NCI-H1694 treated with DMSO at 0.1 percent for 48 hours (cell line): ENCODE measurements at regions not wholly inside any gene's neighbourhood (a gene's known extent, or its start where the extent isn't known, plus 50 kb on each side); places are given as distances from the start of the nearest gene placed in this dataset.
"Not testable (repeated sequence)": the region's sequence is repeated elsewhere in the genome, so short reads cannot be mapped to it uniquely, and the experiment has no call there.

ENCODE experiments used
- DNase-seq: peaks from one replicate; lab custom pipeline; 2025; lab: John Stamatoyannopoulos, UW

DNA sequence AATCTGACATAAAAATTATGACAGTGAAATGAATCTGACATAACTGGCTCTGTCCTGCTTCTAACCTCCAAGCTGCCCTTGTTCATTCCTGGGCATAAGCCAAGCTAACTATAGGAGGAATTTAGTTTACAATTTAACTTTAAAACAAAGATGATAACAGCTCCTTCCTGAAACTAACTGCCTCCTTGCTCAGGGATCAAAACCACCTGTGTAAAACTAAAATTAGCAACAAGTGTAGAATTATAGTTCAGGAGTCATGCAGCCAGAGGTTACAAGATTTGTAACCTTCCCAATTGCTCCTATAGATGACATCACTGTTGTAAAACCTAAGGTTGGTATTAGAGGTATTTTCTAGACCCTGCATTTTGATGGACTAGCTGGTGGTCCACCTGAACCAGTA, 256.4 kb upstream of the POM121L12 start:
- DNase-seq, result no peak

DNA sequence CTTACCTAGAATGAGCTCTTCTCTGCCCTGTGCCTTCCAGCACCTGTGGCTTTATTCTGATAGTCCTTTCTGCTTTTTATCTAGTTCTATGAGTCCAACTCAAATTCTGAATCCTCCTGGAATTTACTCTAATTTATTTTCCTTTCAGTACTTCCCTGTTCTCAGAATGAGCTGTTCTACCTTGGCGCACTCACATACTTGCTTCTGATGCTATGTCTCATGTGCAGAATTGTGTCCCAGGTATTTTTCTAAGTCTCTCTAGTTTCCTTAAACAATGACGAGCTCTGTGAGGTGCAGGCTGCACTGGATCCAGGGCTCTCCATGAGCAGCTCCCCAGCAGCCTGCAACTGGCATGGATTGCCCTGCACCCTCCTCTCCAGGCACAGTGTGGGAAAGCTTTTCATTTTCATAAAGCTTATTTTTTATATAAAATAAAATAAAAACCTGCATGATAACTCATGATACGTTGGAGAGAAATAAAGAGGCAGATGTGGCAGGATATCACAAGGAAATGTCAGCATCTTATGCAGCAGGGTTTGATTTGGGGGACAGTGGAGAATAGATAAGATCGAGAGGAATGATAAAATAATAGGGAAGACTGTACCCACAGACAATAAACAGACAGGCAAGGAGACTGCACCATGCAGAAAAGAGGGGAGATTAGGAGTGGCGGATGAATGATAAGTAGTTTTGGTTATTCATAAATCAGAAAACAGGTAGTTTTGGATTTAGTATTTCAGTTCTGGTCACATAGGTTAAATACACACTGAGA, 258.2 kb upstream of the POM121L12 start:
- no peak for DNase-seq

DNA sequence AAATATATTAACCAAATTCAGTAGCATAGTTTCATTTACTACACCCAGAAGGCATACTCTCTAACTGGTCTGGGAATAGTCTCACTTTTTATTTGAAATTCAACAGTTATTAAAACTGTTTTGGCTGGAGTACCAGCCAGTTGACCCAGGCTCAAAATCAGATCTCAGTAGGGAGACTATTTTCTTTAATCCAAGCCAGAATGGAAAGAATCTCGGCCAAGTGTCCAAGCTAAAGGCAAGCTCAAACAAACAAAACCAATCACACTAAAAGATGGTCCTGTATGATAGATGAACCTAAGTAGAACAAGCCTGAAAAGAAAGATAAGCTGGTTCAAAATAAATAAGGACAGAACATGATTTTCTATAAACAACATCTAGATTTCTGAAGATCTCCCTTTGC, 259.6 kb upstream of the POM121L12 start:
- no peak for DNase-seq

DNA sequence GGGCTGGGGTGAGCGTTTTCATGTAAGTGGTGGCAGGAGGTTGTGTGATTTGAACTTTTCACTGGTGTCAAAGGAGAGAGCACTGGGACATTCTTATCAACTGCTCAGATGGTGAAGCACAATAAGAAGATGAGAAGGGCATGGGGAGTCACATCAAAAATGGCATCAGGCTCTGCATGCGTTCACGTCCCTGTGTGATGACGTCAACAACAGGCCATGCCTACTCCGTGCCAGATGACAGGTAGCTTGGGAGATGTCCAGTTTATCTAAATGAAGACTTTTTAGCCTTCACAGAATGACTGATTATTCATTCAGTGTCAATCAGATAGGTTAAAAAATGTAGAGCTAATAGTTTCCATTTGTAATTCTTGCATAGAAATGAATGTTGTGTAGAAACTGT, 264.3 kb upstream of the POM121L12 start:
- DNase-seq, result no peak

DNA sequence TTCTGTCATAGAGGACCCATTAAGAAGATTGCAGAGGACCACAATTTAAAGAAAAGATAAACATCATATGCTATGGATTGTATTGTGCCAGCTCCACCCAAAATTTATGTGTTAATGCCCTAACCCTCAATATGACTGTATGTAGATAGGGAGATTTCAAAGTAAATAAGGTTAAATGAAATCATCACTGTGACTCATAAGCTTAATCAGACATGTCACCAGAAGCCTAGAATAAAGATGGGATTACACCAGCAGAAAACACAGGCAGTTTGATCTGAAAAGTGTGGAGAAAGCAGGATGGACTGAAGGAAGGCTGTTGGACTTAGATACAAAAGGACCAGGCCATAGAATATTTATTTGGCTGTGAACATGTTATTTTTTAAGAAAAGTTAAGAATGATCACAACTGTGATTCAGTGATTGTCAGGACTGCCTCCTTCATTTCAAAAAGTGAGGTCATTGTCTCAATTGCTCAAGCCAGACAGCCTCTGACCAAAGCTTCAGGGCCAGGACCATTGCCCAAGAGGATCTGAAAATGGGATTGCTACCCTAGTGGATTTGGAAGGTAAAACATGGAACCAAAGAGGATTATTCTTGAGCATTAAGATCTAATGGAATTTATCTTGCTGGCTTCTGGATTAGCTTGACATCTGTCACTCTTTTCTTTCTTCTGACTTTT, 270.8 kb upstream of the POM121L12 start:
- DNase-seq, result no peak

DNA sequence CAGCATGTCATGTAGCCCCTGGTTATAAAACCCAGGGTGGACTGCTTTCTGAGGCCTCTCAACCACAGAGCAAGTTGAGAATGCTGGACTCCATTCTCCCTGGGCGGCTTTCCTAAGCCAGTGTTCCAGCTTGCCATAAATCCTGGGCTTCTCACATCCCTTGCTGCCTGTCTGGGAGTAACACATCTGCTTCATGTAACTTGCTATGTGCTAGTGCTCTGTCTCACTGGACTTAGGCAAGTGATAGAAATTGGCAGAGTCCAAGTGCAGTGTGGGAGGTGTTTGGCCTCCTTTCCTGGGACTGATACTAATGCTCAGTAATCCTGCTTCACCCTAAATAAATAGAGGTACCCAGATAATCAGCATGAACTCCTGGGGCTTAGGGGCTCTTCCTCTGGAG, 277.1 kb upstream of the POM121L12 start:
- no peak for DNase-seq

DNA sequence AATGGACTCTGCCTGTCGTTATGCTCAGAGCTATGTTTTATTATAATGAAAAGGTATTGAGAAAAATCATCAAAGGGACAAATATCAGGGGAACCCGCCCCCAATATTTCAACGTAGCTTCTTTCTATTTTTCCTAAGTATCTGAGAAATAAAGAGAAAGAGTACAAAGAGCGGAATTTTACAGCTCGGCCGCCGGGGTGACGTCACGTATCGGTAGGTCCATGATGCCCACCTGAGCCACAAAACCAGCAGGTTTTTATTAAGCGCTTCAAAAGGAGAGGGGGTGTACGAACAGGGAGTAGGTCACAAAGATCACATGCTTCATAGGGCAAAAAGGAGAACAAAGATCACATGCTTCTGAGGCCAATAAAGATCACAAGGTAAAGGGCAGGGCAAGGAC, 281.6 kb upstream of the POM121L12 start:
- DNase-seq, result no peak

DNA sequence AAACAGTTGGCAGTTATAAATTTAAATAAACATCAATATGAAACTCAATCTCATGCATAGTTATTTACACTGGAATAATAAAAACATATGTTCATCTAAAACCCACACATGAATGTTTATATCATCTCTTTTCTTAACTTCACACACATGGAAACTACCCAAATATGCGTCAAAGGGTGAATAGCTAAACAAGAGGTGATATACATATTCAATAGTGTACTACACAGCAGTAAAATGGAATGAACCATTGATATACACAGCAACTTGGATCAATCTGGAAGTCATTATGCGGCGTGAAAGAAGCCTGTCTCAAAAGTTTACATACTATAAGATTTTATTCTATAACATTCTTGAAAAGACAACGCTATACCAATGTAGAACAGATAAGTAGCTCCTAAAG, 282.5 kb upstream of the POM121L12 start:
- DNase-seq, result no peak

DNA sequence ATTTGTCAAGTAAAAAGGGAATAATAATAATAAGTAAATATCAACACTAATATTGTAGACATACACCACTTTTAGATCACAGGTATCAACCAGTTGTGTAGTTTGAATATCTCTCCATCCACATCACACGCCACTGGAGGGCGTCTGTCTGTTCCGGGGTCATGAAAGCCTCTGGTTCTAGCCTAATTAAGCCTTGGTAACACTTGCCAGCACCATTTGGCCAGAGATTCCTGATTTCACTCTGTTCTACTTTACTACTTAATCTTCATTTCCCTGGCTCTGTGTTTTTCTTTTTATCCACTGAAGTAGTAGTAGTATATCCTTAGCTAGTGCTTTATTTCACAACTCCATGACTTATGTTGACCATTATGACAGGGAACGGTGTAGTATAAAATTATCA, 285.6 kb upstream of the POM121L12 start:
- DNase-seq, result no peak

DNA sequence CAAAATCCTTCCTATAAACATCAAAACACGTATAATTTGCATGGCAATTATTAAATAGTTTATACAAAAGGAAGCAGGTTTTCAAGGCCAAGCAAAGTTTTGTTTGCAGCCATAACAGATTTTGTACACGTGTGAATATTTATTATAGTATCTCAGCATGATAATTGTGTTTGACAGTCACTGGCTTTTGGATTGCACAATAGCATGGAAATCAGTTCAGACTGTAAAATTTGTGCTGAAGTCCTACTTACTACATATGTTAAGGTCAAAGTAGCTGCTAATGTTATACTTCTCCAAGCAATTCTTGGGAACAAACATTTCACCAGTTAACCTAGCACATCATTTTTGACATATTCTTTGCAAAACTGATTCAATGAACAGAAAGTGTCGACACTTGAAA, 287.6 kb upstream of the POM121L12 start:
- DNase-seq, result no peak

DNA sequence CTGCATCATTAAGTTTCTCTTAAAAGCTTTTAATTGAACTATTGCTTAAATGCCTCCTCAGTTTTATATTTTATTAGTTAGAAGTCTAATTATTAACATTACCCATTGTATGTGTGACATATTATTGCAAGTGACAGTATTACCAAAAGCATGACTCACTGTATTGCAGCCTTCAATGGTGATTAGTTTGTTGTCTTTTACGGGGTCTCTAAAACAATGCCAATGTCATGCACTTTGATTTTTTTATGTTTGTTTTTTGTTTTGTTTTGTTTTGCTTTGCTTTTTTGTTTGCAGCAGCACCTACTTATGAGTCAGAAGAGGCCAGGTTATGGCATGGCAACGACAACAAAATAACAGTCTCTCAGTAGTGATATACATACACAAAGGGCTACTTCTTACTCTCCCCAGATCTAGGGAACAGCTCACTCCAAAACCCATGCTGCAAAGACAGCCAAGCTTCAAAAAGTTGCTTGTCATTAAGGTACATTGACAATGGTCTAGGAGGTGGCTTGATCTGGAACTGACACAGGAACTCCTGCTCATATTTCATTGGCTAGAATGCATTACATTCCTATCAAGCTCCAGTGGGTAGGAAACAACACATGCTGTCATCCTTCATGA, 293.7 kb upstream of the POM121L12 start:
- DNase-seq, result no peak

DNA sequence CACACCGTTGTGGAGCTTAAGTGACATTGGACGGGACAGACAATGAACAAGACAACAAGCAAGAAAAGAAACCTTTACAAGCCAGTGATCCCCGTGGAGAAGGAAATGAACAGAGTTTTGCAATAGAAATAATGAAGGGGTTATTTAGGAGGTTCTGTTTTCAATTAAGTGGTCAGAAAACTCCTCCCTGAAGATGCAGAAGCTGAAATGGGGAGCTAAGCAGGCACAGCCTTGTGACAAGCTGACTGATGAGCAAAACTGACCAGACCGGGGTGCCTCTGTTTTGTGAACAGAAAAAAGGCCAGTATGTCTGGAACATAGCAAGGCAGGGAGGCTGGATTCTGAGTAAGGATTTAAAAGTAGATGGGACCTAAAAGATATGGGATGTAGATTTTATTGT, 299.8 kb upstream of the POM121L12 start:
- DNase-seq, result no peak

DNA sequence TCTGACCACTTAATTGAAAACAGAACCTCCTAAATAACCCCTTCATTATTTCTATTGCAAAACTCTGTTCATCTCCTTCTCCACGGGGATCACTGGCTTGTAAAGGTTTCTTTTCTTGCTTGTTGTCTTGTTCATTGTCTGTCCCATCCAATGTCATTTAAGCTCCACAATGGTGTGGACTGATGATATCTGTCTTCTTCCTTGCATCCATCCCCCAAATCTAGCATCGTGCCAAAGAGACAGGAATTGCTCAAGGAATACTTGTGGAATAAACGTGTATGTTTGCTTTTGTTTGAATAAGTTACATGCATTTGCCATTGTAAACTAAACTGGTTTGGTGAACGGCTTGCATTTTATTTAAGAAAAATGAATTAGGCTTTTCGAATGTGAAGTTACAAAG, 306.8 kb upstream of the POM121L12 start:
- DNase-seq, result not testable (repeated sequence)

DNA sequence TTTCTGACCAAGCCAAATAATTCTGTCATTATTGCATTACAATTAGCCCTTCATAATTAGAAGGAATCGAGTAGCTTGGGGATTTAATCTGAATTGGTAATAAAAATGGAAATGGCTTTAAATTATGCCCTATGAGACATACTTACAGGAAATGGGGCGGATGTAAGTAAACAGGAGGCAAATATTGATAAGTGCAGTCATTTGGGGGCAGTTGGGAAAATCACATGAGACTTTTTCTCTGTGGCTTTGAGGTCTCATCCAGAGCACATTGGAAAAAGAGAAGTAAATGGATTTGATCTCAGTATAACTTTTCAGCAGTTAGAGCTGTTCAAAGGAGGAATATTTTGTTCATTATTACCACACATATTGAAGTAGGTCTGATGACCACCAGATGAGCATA, 307.8 kb upstream of the POM121L12 start:
- no peak for DNase-seq

DNA sequence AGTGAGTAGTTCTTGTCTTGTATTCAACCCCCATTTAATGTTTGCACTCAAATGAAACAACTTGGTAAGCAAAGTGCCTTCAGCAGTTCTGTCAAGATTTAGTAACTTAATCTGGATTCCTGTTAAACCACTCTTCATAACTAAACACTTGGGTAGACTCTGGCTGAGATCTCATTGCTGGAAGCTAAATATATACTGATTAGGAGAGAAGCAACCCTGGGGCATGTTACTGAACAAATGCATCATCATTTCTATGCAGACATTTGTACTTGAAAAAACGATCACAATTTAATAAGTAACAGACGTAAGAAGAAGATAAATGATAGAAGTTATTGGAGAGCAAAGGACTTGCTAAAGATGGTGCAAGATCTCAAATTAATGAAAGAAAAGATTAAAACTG, 308.4 kb upstream of the POM121L12 start:
- DNase-seq, result no peak

DNA sequence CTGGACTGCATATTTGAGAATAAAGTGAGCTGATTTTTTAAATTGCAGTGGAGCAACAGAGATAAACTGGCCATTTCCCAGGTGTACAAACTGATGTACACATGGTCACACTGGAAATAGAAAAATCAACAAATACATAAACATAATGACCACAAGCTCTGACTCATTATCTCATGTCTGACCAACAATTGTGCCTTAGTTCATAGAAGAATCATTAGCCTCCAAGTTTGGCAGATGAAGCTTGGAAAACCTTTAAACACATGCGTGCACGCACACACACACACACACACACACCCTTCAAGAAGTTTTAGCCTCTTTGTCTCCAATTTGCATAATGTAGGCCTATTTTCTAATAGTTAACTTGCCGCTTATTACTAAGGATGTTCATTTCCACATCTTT, 308.9 kb upstream of the POM121L12 start:
- no peak for DNase-seq

DNA sequence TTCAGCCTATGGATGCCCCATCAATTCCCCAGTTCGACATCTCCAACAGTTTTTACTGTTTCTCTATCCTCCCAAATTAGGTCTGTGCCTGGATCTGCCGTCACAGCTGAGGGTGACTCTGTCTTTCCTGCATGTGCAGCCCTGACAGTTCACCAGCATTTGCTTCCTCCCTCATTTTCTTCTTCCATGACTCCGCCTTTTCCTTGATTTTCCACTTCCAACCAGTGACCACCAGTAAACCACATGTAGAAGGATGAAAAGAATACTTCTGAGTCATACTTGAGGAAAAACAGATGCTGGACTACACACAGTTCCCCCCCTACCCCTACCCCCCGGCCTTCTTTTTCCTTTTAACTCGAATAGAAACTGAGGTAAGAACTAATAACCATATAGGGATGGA, 311.8 kb upstream of the POM121L12 start:
- no peak for DNase-seq

DNA sequence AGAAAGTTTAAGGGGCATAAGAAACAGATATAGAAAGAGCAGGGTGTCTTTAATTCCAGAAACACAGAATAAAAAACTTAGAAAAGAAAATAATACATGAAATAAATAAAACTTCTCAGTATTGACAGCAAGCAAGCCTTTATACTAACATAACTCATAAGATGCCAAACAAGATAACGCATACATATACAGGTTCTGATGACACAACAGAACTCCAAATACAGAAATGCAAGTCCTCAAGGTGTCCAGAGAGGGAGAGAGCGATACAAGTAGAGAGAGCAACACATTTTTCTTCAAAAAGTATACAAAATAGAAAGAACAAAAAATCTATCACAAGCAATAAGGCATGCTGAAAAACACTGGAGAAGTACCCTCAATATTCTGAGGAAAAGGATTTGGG, 314.6 kb upstream of the POM121L12 start:
- DNase-seq, result no peak

DNA sequence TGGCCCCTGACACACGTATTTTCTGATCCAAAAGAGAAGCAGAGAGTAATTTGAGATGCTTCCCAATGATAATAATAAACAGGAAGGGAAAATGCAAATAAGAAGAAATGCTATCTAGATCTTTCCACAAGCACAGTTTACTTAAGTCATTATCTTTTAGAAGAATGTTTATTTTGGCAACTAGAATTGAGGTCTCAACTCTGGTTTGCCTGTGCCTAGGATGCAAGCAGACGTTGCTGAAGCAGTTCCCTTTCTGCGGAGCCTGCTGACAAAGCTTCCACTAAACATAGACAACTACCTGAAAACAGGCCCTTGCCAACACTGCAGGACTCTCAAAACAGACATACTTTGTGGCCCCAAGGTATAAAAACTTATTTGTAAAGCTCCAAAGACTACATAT, 315.8 kb upstream of the POM121L12 start:
- DNase-seq, result no peak

DNA sequence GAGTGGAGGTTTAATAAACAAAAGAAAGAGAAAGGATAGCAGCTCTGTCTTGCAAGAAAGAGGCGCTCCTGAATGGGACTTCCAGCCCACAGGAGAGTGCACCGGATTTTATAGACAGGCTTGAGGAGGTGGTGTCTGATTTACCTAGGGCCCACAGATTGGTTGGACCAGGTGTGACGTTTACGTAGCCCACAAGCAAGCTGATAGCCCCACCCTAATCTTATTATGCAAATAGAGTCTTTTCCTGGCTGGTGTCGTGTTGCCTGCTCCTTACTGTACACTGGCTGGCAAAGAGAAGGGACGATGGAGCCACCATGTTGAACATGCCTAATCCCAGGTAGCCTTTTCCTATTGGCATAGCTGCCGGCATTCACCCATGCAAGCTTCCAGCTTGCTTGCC, 319.7 kb upstream of the POM121L12 start:
- DNase-seq, result no peak

DNA sequence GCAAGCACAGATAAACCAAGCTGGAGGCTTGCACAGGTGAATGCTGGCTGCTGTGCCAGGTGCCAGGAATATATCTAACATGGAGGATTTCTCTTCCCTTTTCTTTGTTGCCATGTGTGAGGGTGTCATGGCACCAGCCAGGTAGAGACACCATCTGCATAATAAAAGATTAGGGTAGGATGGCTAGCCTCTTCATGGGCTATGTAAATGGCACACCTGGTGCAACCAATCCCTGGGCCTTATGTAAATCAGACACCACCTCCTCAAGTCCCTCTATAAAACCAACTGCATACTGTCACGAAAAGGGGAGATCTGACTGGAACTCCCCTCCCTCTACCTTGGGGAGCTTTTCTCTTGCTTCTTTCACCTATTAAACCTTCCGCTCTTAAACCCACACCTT, 322.5 kb upstream of the POM121L12 start:
- DNase-seq, result no peak

DNA sequence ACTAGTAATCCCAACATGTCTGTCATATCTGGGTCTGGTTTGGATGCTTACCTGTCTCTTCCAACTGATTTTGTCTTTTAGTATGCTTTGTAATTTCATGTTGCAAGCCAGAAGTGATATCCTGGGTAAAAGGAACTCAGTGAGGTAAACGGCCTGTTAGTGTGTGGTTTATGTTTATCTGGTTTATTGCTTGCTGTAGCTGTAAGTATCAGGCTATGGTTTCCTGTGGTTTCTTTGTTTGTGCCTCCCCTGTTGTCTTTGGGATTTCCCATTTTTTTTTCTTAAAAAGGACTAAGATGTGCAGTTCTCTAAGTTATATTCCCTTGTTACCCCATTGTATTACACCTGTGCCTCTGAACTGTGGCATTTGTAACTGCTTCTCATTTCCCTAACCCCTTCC, 323.5 kb upstream of the POM121L12 start:
- no peak for DNase-seq

DNA sequence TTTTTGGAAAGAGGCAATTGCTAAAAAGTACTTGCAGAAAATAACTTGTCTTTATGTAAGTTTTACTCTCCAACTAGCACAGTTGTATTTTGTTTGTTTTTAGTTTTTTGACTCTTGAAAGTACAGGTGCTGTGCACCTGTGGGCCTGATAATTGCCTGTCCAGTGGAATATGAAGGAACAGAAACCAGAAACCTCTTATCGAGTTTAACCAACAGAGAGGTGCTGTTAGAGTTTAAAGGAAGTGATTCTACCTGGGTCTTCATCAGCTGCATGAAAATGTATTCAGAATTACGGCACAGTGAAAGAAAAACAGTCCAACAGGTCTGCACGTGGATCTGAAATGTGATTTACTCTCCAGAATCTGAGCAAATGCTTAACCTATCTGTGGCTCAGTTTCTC, 326.6 kb upstream of the POM121L12 start:
- no peak for DNase-seq

DNA sequence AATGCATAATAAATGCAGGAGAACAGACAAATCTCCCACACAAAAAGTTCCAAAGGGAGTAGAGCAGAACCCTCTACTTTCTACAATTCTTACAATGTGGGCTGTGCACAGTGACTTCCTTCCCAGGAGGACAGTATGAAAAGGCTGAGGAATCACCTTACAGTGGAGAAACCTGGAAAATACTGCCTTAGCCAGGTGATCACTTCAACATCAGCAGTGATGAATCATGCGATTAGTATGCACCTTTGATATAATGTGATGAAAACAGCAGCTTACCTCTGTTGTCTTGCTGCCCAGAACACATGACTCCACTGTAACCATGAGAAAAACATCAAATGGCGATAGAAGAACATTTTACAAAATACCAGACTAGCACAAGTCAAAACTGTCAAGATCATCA, 329.7 kb upstream of the POM121L12 start:
- no peak for DNase-seq
